ENCODE measurements at regions not wholly inside any gene's neighbourhood (a gene's known extent, or its start where the extent isn't known, plus 50 kb on each side); places are given as distances from the start of the nearest gene placed in this dataset.

DNA sequence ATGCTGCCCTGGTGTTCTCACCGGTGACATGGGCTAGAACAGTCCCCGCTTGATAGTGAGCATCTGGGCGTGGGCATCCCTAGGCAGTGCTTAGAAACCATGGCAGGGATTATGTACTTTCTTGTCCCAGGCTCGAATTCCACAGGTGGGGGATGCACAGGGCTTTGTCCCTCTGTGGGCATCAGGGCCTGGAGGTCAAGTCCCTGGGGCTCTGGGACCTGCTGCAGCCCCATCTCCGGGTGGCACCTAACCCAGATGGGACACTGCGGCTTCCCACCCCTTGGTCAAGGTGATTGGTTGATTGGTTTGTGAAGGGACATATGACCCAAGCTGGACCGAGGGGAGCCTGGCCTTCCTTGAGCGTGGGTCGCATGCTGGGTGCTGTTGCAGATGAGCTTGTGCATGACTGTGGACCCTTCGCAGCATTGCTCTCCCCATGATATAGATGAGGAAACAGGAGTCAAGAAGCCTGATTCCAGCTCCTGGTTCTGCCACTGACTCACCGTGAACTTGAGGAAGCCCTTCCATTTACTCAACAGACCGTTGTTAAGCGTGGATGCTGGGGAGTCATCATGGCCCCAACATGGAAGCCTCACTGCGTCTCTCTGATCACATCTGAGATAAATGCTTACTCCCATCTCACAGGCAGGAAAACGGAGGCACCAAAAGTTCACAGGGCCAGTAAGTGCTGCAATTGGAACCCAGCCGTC lies 64.0 kb upstream of the RUNX3 start:
- H4K91ac ChIP-seq (ENCODE audit: insufficient read length, low read depth, low read length): no peak overlapping the region
- Mint-ChIP-seq H3K4me3 (no peak overlapping the region), H3K4me1 (peaks cover 15 to 36% of the 10 kb centered on the region in 2 experiments), H3K27ac (no peak overlapping the region), H3K27me3 (ENCODE audit: low read depth) (peaks cover 5% of the 10 kb centered on the region), H3K9me3 (no peaks in the 10 kb centered on the region), H3K36me3 (ENCODE audit: insufficient read depth in 1 of 3, low read depth in 3 of 3) (no peaks in the 10 kb centered on the region)
- H4K5ac ChIP-seq (ENCODE audit: insufficient read length, low read depth, low read length): no peak overlapping the region
- H3K18ac ChIP-seq (ENCODE audit: insufficient read length, low read depth, low read length): no peak overlapping the region
- TF ChIP-seq, protein P1, sequence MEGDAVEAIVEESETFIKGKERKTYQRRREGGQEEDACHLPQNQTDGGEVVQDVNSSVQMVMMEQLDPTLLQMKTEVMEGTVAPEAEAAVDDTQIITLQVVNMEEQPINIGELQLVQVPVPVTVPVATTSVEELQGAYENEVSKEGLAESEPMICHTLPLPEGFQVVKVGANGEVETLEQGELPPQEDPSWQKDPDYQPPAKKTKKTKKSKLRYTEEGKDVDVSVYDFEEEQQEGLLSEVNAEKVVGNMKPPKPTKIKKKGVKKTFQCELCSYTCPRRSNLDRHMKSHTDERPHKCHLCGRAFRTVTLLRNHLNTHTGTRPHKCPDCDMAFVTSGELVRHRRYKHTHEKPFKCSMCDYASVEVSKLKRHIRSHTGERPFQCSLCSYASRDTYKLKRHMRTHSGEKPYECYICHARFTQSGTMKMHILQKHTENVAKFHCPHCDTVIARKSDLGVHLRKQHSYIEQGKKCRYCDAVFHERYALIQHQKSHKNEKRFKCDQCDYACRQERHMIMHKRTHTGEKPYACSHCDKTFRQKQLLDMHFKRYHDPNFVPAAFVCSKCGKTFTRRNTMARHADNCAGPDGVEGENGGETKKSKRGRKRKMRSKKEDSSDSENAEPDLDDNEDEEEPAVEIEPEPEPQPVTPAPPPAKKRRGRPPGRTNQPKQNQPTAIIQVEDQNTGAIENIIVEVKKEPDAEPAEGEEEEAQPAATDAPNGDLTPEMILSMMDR (conservative IDR thresholded peaks at IDR 0.05): no peak
- H3T11ph ChIP-seq (ENCODE audit: low read length): no peak overlapping the region
- H2BK15ac ChIP-seq (ENCODE audit: low read depth, low read length): no peak overlapping the region
- no peak overlapping the region for H2AK5ac ChIP-seq (ENCODE audit: insufficient read length, low read length)
- H4K8ac ChIP-seq (replicated peaks; ENCODE audit: insufficient read length, low read depth, low read length): no peak overlapping the region
- no peaks in the 10 kb centered on the region for H3K27me3 ChIP-seq (ENCODE audit: insufficient read depth, low read length)
- no peak overlapping the region for H2BK5ac ChIP-seq (ENCODE audit: insufficient read length, low read length)
- no peak overlapping the region for H2BK12ac ChIP-seq (ENCODE audit: insufficient read length, low read depth, low read length)
- H3K27ac ChIP-seq (ENCODE audit: insufficient read length, low read depth, low read length): no peak overlapping the region
- no peak overlapping the region for H3K56ac ChIP-seq (ENCODE audit: insufficient read length, low read depth, low read length)
- no peak overlapping the region for H3K9ac ChIP-seq (ENCODE audit: extremely low read depth, insufficient read length, low read length)
- no peaks in the 10 kb centered on the region for H3K9me3 ChIP-seq (ENCODE audit: control insufficient read depth, low read depth, low read length)
- WGBS (ENCODE audit: extremely low coverage, insufficient read length, low lambda C conversion rate): no CpG with 5 or more reads among the region's 16 CpGs
- H3K23me2 ChIP-seq (ENCODE audit: insufficient read length, low read depth, low read length, poor library complexity, severe bottlenecking): no peaks in the 10 kb centered on the region
- no peak overlapping the region; the same call in 1 of the 2 replicates for H3K14ac ChIP-seq (ENCODE audit: insufficient read depth, low read length)
- no peaks in the 10 kb centered on the region for H4K20me1 ChIP-seq (ENCODE audit: control insufficient read depth, insufficient read depth, insufficient read length)
- H3K79me1 ChIP-seq (ENCODE audit: insufficient read depth, low read depth, low read length, poor library complexity, severe bottlenecking): no peaks in the 10 kb centered on the region
- no peak overlapping the region for H3K4me2 ChIP-seq (ENCODE audit: insufficient read depth, insufficient read length, low read length)
- H3K4ac ChIP-seq (ENCODE audit: low read depth, low read length): no peak overlapping the region
- H3K4me1 ChIP-seq (ENCODE audit: insufficient read depth, low read length): no peaks in the 10 kb centered on the region
- H2BK20ac ChIP-seq (ENCODE audit: low read depth, low read length, poor library complexity, severe bottlenecking): no peak overlapping the region
- H2BK120ac ChIP-seq (ENCODE audit: low read depth, low read length, poor library complexity, severe bottlenecking): no peak overlapping the region
- no peak overlapping the region for H3K23ac ChIP-seq (ENCODE audit: insufficient read length, low read depth, low read length)
- no peaks in the 10 kb centered on the region for H3K79me2 ChIP-seq (ENCODE audit: insufficient read depth, low read length)
- H2AFZ ChIP-seq (ENCODE audit: low read length): no peak overlapping the region
- no peak for DNase-seq

Data from H9 (cell line).